Natural killer cell (primary cell): ENCODE measurements at regions not wholly inside any gene's neighbourhood (a gene's known extent, or its start where the extent isn't known, plus 50 kb on each side); places are given as distances from the start of the nearest gene placed in this dataset.

Experiments used
- ATAC-seq, 3 donors: fragments of 150-1000 bp in 2 of 3; fragments of 200-7000 bp in 1 of 3; cut with Tn5 transposase; 1 replicate in 1 of 3; 2 replicates in 2 of 3; pipeline ENCODE4 v1.10.0; 2021; ENCODE audit warnings: mild to moderate bottlenecking in 2 of 3, moderate library complexity in 2 of 3
- DNase-seq, 2 donors: peaks; one replicate each; pipeline versions ENCODE4 v3.0.0 to v3.0.0-alpha.2; 2013 to 2021; ENCODE audit warnings: mixed read lengths in 1 of 2
- H3K27ac ChIP-seq: one replicate; pipeline ENCODE4 v1.5.1; 2013; ENCODE audit warnings: mild to moderate bottlenecking, low read length
- H3K27me3 ChIP-seq: one replicate; pipeline ENCODE4 v1.6.1; 2013; ENCODE audit warnings: low read length; ENCODE audit not compliant: control insufficient read depth, insufficient read depth
- H3K36me3 ChIP-seq: one replicate; pipeline ENCODE4 v1.6.1; 2013; ENCODE audit warnings: low read length; ENCODE audit not compliant: control insufficient read depth, insufficient read depth
- H3K4me1 ChIP-seq: one replicate; pipeline ENCODE4 v1.6.1; 2013; ENCODE audit warnings: low read length; ENCODE audit not compliant: control insufficient read depth, insufficient read depth
- H3K4me3 ChIP-seq: one replicate; pipeline ENCODE4 v1.5.1; 2013; ENCODE audit warnings: low read length
- H3K9me3 ChIP-seq: one replicate; pipeline ENCODE4 v1.6.1; 2013; ENCODE audit warnings: low read length; ENCODE audit not compliant: control insufficient read depth, insufficient read depth
- H3K27ac Mint-ChIP-seq, 2 donors: one replicate each; pipeline ENCODE4 v1.8.0; 2022; ENCODE audit warnings: mild to moderate bottlenecking in 2 of 2, mixed read lengths in 2 of 2, moderate library complexity in 1 of 2
- H3K27me3 Mint-ChIP-seq, 2 donors: one replicate each; pipeline ENCODE4 v1.8.0; 2022; ENCODE audit warnings: low read depth in 2 of 2, mixed read lengths in 2 of 2
- H3K36me3 Mint-ChIP-seq: one replicate; pipeline ENCODE4 v1.8.0; 2022; ENCODE audit warnings: mixed read lengths
- H3K4me1 Mint-ChIP-seq, 2 donors: one replicate each; pipeline ENCODE4 v1.8.0; 2022; ENCODE audit warnings: mixed read lengths in 2 of 2
- H3K4me3 Mint-ChIP-seq: one replicate; pipeline ENCODE4 v1.8.0; 2022; ENCODE audit warnings: mild to moderate bottlenecking, moderate library complexity, mixed read lengths
- H3K9me3 Mint-ChIP-seq, 2 donors: one replicate each; pipeline ENCODE4 v1.8.0; 2022; ENCODE audit warnings: mixed read lengths in 2 of 2
- CTCF ChIP-seq: fragments of 200-600 bp; IDR thresholded peaks from one replicate; pipeline ENCODE4 v1.8.0; 2022; ENCODE audit warnings: antibody characterized with exemption
- WGBS: methylation state at CpG from one replicate; pipeline ENCODE4 v1.1.7; 2013; ENCODE audit warnings: missing lambda C conversion rate; ENCODE audit not compliant: insufficient coverage; 5-methylcytosine and 5-hydroxymethylcytosine counted together
- intact Hi-C: fragments of 100-400 bp; cut with micrococcal nuclease; formaldehyde crosslinking; loops from one replicate; pipeline ENCODE4 v1.14.2; 2022

- H3K4me1 ChIP-seq, result peaks cover 44% of the 10 kb centered on the region
- peaks cover 65% of the 10 kb centered on the region in 2 donors for H3K4me1 Mint-ChIP-seq
- H3K36me3 Mint-ChIP-seq, result no peaks in the 10 kb centered on the region
- no peak for TF ChIP-seq CTCF
- peak overlapping the region; percentile 92 to 97 for H3K27ac Mint-ChIP-seq
- ATAC-seq (peak in 1 of 3 donors; percentile 3), DNase-seq (peak; percentile 34 to 43)
- intact Hi-C loops, result loop anchor here (1.0 to 10.0 kb wide), 4 partner anchors 43 to 214 kb away; partner anchors contain the start of gene GATA6
- peak overlapping the region; percentile 92 for H3K4me3 Mint-ChIP-seq
- H3K4me3 ChIP-seq, result peak overlapping the region; percentile 79
- peak overlapping the region; percentile 94 for H3K27ac ChIP-seq
- H3K27me3 Mint-ChIP-seq, result no peaks in the 10 kb centered on the region
- no peaks in the 10 kb centered on the region for H3K27me3 ChIP-seq
- 3% methylated on average over 85 of the region's 85 CpGs for WGBS
- no peaks in the 10 kb centered on the region for H3K9me3 ChIP-seq
- H3K36me3 ChIP-seq, result no peaks in the 10 kb centered on the region
- H3K9me3 Mint-ChIP-seq, result peaks cover 0 to 3% of the 10 kb centered on the region in 2 donors
Observed at GRCh38 chr18:22348521-22349316, 69.0 kb downstream of the CTAGE1 start.

GRCh38 chr18:22347606-22348511 is 69.9 kb downstream of the CTAGE1 start:
- H3K27me3 Mint-ChIP-seq, result no peaks in the 10 kb centered on the region

GRCh38 chr18:22346953-22347605 is 70.6 kb downstream of the CTAGE1 start:
- H3K9me3 Mint-ChIP-seq, result no peaks in the 10 kb centered on the region
- no peaks in the 10 kb centered on the region for H3K27me3 Mint-ChIP-seq
- H3K4me3 Mint-ChIP-seq, result peak overlapping the region; percentile 92
- H3K9me3 ChIP-seq, result no peaks in the 10 kb centered on the region
- intact Hi-C loops, result loop anchor here (5.0 to 10.0 kb wide), 3 partner anchors 60 to 215 kb away; partner anchors contain the start of gene GATA6
- peaks cover 80 to 82% of the 10 kb centered on the region in 2 donors for H3K4me1 Mint-ChIP-seq
- H3K36me3 Mint-ChIP-seq, result no peaks in the 10 kb centered on the region
- H3K4me3 ChIP-seq, result peak overlapping the region; percentile 63
- H3K36me3 ChIP-seq, result no peaks in the 10 kb centered on the region
- H3K27ac Mint-ChIP-seq, result peak overlapping the region; percentile 92 to 97
- peak overlapping the region; percentile 94 for H3K27ac ChIP-seq
- peaks cover 60% of the 10 kb centered on the region for H3K4me1 ChIP-seq
- H3K27me3 ChIP-seq, result no peaks in the 10 kb centered on the region
- DNase-seq (no peak), ATAC-seq (no peak)
- WGBS, result 28% methylated on average over 12 of the region's 15 CpGs
- TF ChIP-seq CTCF, result no peak

More at GRCh38 chr18:22347606-22348511, 69.9 kb downstream of the CTAGE1 start:
- Mint-ChIP-seq H3K4me1 (peaks cover 72 to 74% of the 10 kb centered on the region in 2 donors), H3K27ac (peak overlapping the region; percentile 92 to 97), H3K9me3 (peaks cover 0 to 3% of the 10 kb centered on the region in 2 donors), H3K4me3 (peak overlapping the region; percentile 92), H3K36me3 (no peaks in the 10 kb centered on the region)
- H3K27me3 ChIP-seq, result no peaks in the 10 kb centered on the region
- DNase-seq (peak; percentile 45 to 60), ATAC-seq (peak; percentile 25 to 28 (median 26))
- intact Hi-C loops, result loop anchor here (5.0 to 10.0 kb wide), 3 partner anchors 59 to 214 kb away; partner anchors contain the start of gene GATA6
- TF ChIP-seq CTCF, result no peak
- H3K4me3 ChIP-seq, result peak overlapping the region; percentile 63
- no peaks in the 10 kb centered on the region for H3K36me3 ChIP-seq
- WGBS, result 12% methylated on average over 22 of the region's 26 CpGs
- H3K4me1 ChIP-seq, result peaks cover 53% of the 10 kb centered on the region
- no peaks in the 10 kb centered on the region for H3K9me3 ChIP-seq
- H3K27ac ChIP-seq, result peak overlapping the region; percentile 94
